Endothelial cell of umbilical vein (primary cell): ENCODE measurements at regions not wholly inside any gene's neighbourhood (a gene's known extent, or its start where the extent isn't known, plus 50 kb on each side); places are given as distances from the start of the nearest gene placed in this dataset.

Source experiments
- BruUV-seq: library from RNA; stranded (reverse); fragments of 400-500 nt; replicated peaks from 2 replicates; lab custom pipeline; 2021; lab: Mats Ljungman, UMichigan
- CTCF ChIA-PET: fragments of 300-600, 350-600 bp; sonication (Branson Sonifier 250); formaldehyde crosslinking; loops from one replicate; lab custom pipeline; 2021; ENCODE audit warnings: antibody characterized with exemption, inconsistent platforms; lab: Charles Lee
- POLR2A ChIA-PET: fragments of 300-600, 350-600 bp; sonication (Branson Sonifier 250); formaldehyde crosslinking; loops from one replicate; lab custom pipeline; 2021; ENCODE audit warnings: antibody characterized with exemption, inconsistent platforms; lab: Charles Lee
- DNase-seq: peaks from one replicate; pipeline ENCODE4 v3.0.0-alpha.2; 2011; ENCODE audit warnings: low read depth, low spot score
- FAIRE-seq: peaks from 2 replicates; lab custom pipeline; 2011; peaks lifted over from hg19 to GRCh38; lab: Jason Lieb, UNC
- H2AFZ ChIP-seq: 2 replicates; pipeline ENCODE4 v1.6.0; 2012; ENCODE audit warnings: low read depth, low read length, control low read depth, inconsistent platforms
- H3K27ac ChIP-seq: 2 replicates; pipeline ENCODE4 v1.5.1; 2011; ENCODE audit warnings: low read depth, mild to moderate bottlenecking, control low read depth, low read length, moderate library complexity; ENCODE audit not compliant: insufficient read depth
- H3K27me3 ChIP-seq, 2 experiments: 2 replicates each; pipeline versions ENCODE4 v1.6.0 to v1.6.1; 2011; ENCODE audit warnings: low read length in 2 of 2, mixed read lengths in 1 of 2; ENCODE audit not compliant: control insufficient read depth in 2 of 2, insufficient read depth in 2 of 2
- H3K36me3 ChIP-seq, 2 experiments: 2 replicates in 1 of 2; 3 replicates in 1 of 2; pipeline ENCODE4 v1.5.1; 2011; ENCODE audit warnings: low read length in 2 of 2, mild to moderate bottlenecking in 1 of 2, moderate library complexity in 1 of 2; ENCODE audit not compliant: control insufficient read depth in 2 of 2, insufficient read depth in 2 of 2; ENCODE audit errors: extremely low read depth in 1 of 2
- H3K4me1 ChIP-seq: 3 replicates; pipeline ENCODE4 v1.5.1; 2011; ENCODE audit warnings: mild to moderate bottlenecking, low read length; ENCODE audit not compliant: control insufficient read depth, insufficient read depth; ENCODE audit errors: extremely low read depth
- H3K4me2 ChIP-seq: 2 replicates; pipeline ENCODE4 v1.6.1; 2011; ENCODE audit warnings: low read length, control low read depth, mixed read lengths; ENCODE audit not compliant: insufficient read depth
- H3K4me3 ChIP-seq, 3 experiments: fragments of 200-600 bp in 1 of 3; sonication (generic), shearing (Covaris generic) in 1 of 3; replicated peaks in 1 of 3; 2 replicates each; pipeline ENCODE4 v1.5.1; 2011 to 2016; ENCODE audit warnings: control low read depth in 3 of 3, low read length in 3 of 3, mild to moderate bottlenecking in 2 of 3, inconsistent platforms in 1 of 3, low read depth in 1 of 3, moderate library complexity in 1 of 3; ENCODE audit not compliant: insufficient read depth in 1 of 3
- H3K79me2 ChIP-seq: 2 replicates; pipeline ENCODE4 v1.6.0; 2012; ENCODE audit warnings: low read length, inconsistent platforms; ENCODE audit not compliant: control insufficient read depth, insufficient read depth
- H3K9ac ChIP-seq: replicated peaks from 2 replicates; pipeline ENCODE3; 2011; ENCODE audit warnings: low read length, control low read depth; ENCODE audit not compliant: insufficient read depth; ENCODE audit errors: extremely low read depth
- H3K9me1 ChIP-seq: replicated peaks from 3 replicates; pipeline ENCODE4 v1.6.0; 2011; ENCODE audit warnings: mild to moderate bottlenecking, low read length; ENCODE audit not compliant: control insufficient read depth, insufficient read depth; ENCODE audit errors: extremely low read depth
- H3K9me3 ChIP-seq: replicated peaks from 2 replicates; pipeline ENCODE4 v1.5.1; 2012; ENCODE audit warnings: low read length, inconsistent platforms; ENCODE audit not compliant: control insufficient read depth, insufficient read depth
- H4K20me1 ChIP-seq: replicated peaks from 2 replicates; pipeline ENCODE3; 2011; ENCODE audit warnings: mild to moderate bottlenecking, low read length; ENCODE audit not compliant: control insufficient read depth, insufficient read depth; ENCODE audit errors: extremely low read depth
- EZH2 ChIP-seq: IDR thresholded peaks from 2 replicates; pipeline ENCODE4 v1.6.1; 2012; ENCODE audit warnings: borderline replicate concordance, low read depth, mild to moderate bottlenecking, moderate library complexity, low read length, inconsistent platforms; ENCODE audit not compliant: severe bottlenecking
- FOS ChIP-seq: IDR thresholded peaks from 2 replicates; pipeline ENCODE4 v1.6.1; 2011; ENCODE audit warnings: mild to moderate bottlenecking, low read length, moderate library complexity, borderline replicate concordance; ENCODE audit not compliant: insufficient read depth
- GATA2 ChIP-seq: IDR thresholded peaks from 2 replicates; pipeline ENCODE4 v1.7.0; 2011; ENCODE audit warnings: low read depth, mild to moderate bottlenecking, moderate library complexity, mixed read lengths, low read length; ENCODE audit not compliant: insufficient read length, insufficient read depth
- JUN ChIP-seq: IDR thresholded peaks from 2 replicates; pipeline ENCODE4 v1.6.1; 2011; ENCODE audit warnings: borderline replicate concordance, low read depth; ENCODE audit not compliant: insufficient read length, insufficient read depth
- MYC ChIP-seq: IDR thresholded peaks from one replicate; pipeline ENCODE4 v1.6.1; 2011; ENCODE audit warnings: mild to moderate bottlenecking, low read depth, low read length
- POLR2A ChIP-seq: IDR thresholded peaks from 2 replicates; pipeline ENCODE4 v1.6.1; 2012; ENCODE audit warnings: low read depth, mild to moderate bottlenecking, control low read depth, low read length
- POLR2AphosphoS5 ChIP-seq: IDR thresholded peaks from 2 replicates; pipeline ENCODE4 v1.6.1; 2012; ENCODE audit warnings: low read depth, mild to moderate bottlenecking, control low read depth, low read length, moderate library complexity; ENCODE audit not compliant: insufficient read depth
- dilution Hi-C: fragments of 300-500 bp; cut with MboI; formaldehyde crosslinking; loops from one replicate; pipeline ENCODE4 v1.15.0; 2019; ENCODE audit warnings: low sequenced_read_pairs; ENCODE audit not compliant: extremely low pct_ligation_motif_present
- intact Hi-C: fragments of 100-400 bp; cut with micrococcal nuclease; formaldehyde crosslinking; loops from one replicate; pipeline ENCODE4 v1.10.0; 2022
- TF ChIP-seq, protein P1 (sequence below), 2 donors: IDR thresholded peaks; 1 replicate in 1 of 2; 2 replicates in 1 of 2; pipeline ENCODE4 v1.5.1; 2011; ENCODE audit warnings: low read length in 2 of 2, mild to moderate bottlenecking in 2 of 2, moderate library complexity in 2 of 2, control low read depth in 1 of 2, inconsistent platforms in 1 of 2, low read depth in 1 of 2; ENCODE audit not compliant: insufficient read depth in 1 of 2; ENCODE audit errors: extremely low read depth in 1 of 2
- TF ChIP-seq, protein P2 (sequence below): IDR thresholded peaks from 2 replicates; pipeline ENCODE4 v1.6.1; 2011; ENCODE audit not compliant: insufficient read depth, insufficient read length

- intact Hi-C loops = no loop called here
- Histone ChIP-seq H3K27ac (no peak overlapping the region), H2AFZ (no peak overlapping the region), H3K27me3 (no peaks in the 10 kb centered on the region), H3K36me3 (no peaks in the 10 kb centered on the region), H4K20me1 (no peaks in the 10 kb centered on the region), H3K9me1 (no peaks in the 10 kb centered on the region), H3K9me3 (peaks cover 15% of the 10 kb centered on the region), H3K4me1 (no peaks in the 10 kb centered on the region), H3K79me2 (no peaks in the 10 kb centered on the region), H3K4me2 (no peak overlapping the region), H3K9ac (no peak overlapping the region), H3K4me3 (no peak overlapping the region)
- dilution Hi-C loops = no loop called here
- TF ChIP-seq, protein P1, sequence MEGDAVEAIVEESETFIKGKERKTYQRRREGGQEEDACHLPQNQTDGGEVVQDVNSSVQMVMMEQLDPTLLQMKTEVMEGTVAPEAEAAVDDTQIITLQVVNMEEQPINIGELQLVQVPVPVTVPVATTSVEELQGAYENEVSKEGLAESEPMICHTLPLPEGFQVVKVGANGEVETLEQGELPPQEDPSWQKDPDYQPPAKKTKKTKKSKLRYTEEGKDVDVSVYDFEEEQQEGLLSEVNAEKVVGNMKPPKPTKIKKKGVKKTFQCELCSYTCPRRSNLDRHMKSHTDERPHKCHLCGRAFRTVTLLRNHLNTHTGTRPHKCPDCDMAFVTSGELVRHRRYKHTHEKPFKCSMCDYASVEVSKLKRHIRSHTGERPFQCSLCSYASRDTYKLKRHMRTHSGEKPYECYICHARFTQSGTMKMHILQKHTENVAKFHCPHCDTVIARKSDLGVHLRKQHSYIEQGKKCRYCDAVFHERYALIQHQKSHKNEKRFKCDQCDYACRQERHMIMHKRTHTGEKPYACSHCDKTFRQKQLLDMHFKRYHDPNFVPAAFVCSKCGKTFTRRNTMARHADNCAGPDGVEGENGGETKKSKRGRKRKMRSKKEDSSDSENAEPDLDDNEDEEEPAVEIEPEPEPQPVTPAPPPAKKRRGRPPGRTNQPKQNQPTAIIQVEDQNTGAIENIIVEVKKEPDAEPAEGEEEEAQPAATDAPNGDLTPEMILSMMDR (IDR thresholded peaks at IDR 0.05; ENCODE audit: extremely low read depth in 1 of 2, insufficient read depth in 1 of 2, low read depth in 1 of 2, low read length in 2 of 2) = no peak
- TF ChIP-seq MYC = no peak
- no peak for TF ChIP-seq EZH2
- ChIA-PET CTCF (no interaction called here), POLR2A (no interaction called here)
- DNase-seq = no peak
- FAIRE-seq = no peak
- BruUV-seq = no TSS peak
These were observed 231.1 kb upstream of the SDK2 start for GRCh38 chr17:73875346-73875745.

- no peak for FAIRE-seq
- H3K9me1 ChIP-seq = no peaks in the 10 kb centered on the region
- no peaks in the 10 kb centered on the region for H3K4me1 ChIP-seq
- no peak overlapping the region for H3K4me3 ChIP-seq
- POLR2A ChIA-PET = no interaction called here
- no peaks in the 10 kb centered on the region for H3K27me3 ChIP-seq
- intact Hi-C loops = no loop called here
- no peaks in the 10 kb centered on the region for H3K36me3 ChIP-seq
- no peak overlapping the region for H2AFZ ChIP-seq
- H3K9ac ChIP-seq = no peak overlapping the region
- no peak for DNase-seq
- TF ChIP-seq, protein P2, sequence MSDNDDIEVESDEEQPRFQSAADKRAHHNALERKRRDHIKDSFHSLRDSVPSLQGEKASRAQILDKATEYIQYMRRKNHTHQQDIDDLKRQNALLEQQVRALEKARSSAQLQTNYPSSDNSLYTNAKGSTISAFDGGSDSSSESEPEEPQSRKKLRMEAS = no peak
- TF ChIP-seq POLR2AphosphoS5 (no peak), FOS (no peak), POLR2A (no peak), MYC (no peak), GATA2 (no peak), JUN (no peak), EZH2 (no peak)
- TF ChIP-seq, protein P1 (IDR thresholded peaks at IDR 0.05; ENCODE audit: extremely low read depth in 1 of 2, insufficient read depth in 1 of 2, low read depth in 1 of 2, low read length in 2 of 2) = no peak
- no TSS peak for BruUV-seq
- dilution Hi-C loops = no loop called here
- H3K4me2 ChIP-seq = no peak overlapping the region
- H3K79me2 ChIP-seq = no peaks in the 10 kb centered on the region
- CTCF ChIA-PET = no interaction called here
- H3K9me3 ChIP-seq = peaks cover 15% of the 10 kb centered on the region
- no peaks in the 10 kb centered on the region for H4K20me1 ChIP-seq
- no peak overlapping the region for H3K27ac ChIP-seq
These were observed 233.7 kb upstream of the SDK2 start for GRCh38 chr17:73877962-73878361.
